Renal cortex interstitium (tissue), 11 donors: ENCODE measurements at regions not wholly inside any gene's neighbourhood (a gene's known extent, or its start where the extent isn't known, plus 50 kb on each side); places are given as distances from the start of the nearest gene placed in this dataset.

Experiments
- DNase-seq, 11 donors: peaks; one replicate each; pipeline ENCODE4 v3.0.0-alpha.2; 2013; ENCODE audit warnings: low read depth in 9 of 11, low spot score in 4 of 11; ENCODE audit errors: extremely low read depth in 1 of 11

DNA sequence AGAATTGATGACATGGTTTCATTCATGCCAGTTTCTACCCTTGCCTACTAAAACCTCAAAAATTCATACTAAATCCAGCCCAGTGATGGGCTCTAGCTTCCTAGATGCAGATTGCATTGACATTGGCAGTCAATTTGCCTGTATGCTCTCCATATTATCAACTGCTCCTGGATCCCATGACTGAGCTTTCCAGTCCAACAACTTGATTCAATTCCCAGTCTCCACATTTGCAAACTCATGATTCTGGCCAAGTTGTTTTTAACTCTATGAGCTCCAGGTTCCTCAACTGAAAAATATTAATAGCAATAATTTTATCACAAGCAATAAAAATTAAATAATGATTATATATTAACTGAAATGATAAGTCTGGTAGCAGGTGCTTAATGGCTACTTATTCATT lies 51.0 kb upstream of the DSC1 start:
- no peak for DNase-seq

DNA sequence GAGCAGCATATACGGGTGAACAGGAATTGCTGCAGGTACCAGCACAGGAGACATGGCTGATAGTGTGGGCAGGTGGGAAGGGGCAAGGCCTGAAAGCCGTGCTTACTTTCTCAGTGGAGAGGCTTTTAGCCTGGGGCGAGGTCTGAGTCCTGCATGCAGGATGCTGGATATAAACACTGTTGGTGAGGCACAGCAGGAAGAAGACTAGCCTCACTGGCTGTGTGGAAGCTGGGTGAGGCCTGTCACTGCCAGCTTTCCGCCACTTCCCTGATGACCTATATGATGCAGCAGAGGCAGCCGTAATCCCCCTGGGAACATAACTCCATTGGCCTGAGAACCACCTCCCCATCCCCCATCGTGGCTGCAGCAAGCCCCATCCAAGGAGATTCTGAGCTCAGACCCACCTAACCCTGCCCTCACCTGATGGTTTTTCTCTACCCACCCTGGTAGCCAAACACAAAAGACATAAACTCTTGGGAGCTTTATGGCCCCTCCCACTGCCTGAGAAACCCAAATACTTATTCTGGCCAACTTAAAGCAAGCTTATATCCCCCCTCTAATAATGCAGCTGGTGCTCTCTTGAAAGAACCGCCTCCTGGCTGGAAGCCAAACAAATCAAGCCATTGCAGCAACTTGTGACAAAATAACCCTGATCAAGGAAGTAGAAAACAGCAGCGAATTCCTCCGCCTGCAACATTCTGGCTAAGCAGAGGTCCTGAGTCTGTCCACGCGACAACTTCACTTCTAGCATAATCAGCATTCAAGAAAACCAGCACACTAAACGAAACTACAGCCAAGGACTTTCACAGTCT lies 54.6 kb upstream of the DSC1 start:
- DNase-seq = peak in 6 of 11 donors; percentile 27 to 68 (median 47)

DNA sequence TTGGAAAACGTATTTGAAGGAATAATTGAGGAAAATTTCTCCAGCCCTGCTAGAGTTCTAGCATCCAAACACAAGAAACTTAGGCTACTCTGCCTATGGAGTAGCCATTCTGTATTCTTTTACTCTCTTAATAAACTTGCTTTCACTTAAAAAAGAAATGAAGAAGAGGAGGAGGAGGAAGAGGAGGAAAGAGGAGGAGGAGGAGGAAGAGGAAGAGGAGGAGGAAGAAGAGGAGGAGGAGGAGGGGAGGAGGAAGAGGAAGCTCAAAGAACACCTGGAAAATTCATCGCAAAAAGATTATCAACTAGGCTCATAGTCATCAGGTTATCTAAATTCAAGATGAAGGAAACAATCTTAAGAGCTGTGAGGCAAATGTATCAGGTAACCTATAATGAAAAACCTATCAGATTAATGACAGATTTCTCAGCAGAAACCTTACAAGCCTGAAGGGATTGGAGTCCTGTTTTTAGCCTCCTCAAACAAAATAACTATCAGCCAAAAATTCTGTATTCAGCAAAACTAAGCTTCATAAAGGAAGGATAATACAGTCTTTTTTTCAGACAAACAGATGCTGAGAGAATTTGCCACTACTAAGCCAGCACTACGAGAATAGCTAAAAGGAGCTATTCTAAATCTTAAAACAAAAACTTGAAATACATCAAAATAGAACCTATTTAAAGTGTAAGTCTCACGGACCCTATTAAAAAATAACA lies 56.2 kb upstream of the DSC1 start:
- no peak for DNase-seq

DNA sequence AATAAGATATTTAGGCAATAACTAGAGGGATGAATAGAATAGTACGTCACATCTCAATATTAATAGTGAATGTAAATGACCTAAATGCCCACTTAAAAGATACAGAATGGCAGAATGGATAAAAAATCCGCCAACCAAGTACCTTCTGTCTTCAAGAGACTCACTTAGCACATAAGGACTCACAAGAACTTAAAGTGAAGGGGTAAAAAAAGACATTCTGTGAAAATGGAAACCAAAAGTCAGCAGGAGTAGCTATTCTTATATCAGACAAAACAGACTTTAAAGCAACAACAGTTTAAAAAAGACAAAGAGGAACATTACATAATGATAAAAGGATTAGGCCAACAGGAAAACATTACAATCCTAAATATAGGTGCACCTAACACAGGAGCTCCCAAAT lies 56.7 kb upstream of the DSC1 start:
- no peak for DNase-seq

DNA sequence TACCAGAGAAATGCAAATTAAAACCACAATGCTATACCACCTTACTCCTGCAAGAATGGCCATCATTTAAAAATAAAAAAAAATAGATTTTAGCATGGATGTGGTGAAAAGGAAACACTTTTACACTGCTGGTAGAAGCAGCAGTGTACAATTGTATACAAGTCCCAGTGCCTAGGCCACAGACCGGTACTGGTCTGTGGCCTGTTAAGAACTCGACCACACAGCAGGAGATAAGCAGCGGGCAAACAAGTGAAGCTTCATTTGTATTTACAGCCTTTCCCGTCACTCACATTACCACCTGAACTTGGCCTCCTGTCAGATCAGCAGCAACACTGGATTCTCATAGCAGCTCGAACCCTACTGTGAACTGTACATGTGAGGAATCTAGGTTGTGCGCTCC lies 60.7 kb upstream of the DSC1 start:
- DNase-seq = no peak

DNA sequence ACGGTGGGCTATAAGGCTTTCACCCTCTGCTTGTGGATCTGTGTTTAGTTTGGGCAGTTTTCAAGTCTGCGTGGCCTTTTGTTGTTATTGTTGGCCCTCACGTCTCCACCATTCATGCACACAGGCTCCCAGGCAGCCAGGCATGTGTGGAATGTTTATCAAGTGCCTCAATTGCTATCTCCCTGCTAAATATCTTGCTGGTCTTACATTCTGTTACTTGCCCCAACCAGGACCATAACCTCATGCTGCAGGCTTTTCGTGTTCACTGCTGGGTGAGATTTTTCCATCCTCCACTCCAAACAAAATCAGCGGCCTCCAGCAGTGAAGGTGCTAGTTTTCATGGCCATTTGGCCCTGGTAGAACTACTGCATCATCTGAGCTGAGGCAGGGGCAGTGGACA lies 63.0 kb upstream of the DSC1 start:
- DNase-seq = peak in 1 of 11 donors; percentile 61

DNA sequence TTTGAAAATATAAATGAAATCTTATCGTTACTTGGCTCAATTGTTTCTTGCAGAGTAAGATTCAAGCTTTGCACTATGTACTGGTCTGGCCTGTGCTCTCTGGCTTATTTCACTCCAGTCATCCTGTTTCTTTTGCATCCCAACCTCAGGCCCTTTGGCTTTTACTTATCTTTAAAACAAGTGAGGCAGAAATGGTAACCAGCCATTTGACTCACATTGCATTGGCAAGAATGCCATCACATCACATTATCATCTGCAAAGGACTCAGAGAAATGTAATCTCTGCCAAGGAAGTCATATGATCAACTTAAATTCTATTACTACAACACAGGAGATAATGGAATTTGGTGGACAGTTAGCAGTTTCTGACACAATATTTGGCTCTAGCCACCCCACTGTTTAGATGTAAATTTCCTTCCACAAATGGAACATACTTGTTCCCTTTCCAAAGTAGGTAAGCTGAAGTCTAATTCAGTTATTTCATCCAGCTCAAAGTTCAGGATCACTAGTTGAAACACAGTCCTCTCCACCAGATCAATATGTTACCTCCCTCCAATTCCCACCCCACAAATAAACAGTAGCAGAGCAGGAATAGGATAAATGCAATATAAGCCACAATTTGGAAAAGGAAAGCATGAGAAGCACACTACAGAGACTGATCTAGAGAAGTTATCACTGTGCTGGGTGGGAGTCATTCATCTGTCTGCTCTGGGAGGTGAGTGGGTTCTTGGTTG lies 65.0 kb upstream of the DSC1 start:
- no peak for DNase-seq

DNA sequence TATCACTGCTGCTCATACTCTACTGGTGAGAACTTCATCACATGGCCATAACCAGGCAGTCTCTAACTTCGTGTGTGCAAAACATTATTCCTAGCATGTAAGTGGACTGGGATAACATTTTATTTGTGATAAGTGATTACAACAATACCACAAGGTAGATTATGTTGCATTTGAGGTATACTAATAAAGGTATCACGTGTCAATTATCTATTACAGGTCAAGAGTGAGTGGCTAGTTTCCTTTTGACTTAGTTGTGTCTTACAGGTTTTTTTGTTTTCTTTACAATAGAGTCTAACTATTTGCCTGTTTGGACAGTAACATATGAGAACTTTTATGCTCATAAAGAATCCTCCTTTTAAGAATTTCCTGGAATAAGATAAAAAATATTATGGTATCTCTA lies 67.2 kb upstream of the DSC1 start:
- DNase-seq = no peak

DNA sequence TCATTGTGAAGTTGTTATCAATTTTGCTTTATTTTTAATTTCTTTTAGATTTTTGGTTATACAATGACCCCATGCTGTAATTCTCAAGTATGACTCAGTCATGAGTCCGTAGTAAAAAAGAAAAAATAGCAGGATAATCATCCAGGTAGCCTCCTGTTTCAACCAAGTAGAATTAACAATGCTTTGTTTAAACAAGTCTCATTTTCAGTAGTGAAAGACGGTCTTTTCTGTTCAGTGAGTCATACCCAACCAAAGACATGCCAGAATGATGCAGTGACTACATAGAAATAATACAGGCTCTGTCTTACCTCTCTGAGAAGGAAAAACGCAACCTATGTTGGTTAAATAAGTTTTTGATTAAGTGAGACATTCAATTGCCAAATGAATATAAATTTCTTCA lies 67.8 kb upstream of the DSC1 start:
- DNase-seq = no peak

DNA sequence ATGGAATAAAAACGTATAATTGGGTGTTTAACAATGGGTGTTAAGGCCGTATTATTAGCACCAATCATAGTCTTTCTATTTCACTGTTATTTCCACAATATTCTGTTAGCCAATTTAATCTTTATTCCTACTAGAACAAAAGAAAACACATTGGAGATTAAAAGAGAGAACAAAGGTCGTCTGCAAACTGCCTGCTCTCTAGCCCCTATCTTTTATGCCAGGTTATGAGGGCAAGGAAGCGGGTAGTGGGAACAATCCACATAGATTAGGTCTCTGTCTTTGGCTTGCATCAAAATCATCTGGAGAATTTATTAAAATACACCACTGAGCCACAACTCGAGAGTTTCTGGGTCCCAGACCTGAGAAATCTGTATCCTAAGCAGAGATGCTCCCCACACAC lies 69.4 kb upstream of the DSC1 start:
- DNase-seq = no peak

DNA sequence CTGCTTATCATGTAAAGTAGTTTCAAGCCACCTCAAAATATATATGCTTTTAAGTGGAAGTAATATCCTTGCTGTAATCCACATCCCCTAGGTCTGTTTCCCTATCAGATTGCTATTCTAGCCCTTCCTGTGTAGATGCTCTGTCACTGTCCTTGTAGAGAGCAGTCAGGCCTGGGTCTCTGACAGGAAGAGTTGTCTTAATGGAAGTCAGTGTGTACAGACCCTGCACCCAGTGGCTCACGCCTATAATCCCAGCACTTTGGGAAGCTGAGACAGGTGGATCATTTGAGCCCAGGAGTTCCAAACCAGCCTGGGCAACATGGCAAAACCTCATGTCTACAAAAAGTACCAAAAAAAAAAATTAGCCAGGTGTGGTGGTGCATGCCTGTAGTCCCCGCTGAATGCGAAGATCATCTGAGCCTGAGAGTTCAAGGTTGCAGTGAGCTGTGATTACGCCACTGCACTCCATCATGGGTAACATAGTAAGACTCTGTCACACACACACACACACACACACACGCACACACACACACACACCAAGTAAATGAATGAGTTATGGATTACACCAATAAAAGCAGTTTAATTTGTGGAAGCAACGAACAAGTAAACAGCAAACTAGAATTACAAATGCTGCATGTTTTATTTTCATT lies 70.2 kb upstream of the DSC1 start:
- no peak for DNase-seq

DNA sequence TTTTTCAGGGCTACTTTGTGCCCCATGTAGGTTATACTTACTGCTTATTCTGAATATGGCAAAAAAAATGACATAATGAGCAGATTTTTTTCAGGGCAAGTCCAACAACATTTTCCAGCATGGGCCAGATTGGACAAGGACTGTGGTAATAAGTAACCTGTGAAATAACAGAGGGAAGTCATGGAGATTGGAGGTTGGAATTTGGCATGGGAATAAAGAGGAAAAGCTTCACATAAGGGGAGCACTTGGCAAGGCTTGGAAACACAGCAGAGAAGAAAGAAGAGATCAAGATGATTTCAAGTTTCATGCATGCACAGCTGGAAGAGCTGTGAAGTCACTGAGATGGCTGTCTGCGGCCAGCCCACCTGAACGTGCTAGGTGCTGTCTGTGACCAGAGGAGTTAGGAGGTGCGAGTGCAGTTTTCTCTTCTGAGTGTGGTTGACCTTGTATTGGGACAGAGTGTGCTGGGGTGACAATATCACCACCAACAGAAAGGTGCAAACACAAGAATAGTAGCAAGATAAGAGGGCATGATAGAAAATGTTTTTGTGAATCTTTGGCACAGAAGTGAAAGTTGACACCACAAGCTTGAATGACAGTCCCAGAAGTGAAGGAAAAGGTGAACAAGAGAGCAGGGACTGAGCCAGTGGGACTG lies 71.1 kb upstream of the DSC1 start:
- DNase-seq = peak in 1 of 11 donors; percentile 27

DNA sequence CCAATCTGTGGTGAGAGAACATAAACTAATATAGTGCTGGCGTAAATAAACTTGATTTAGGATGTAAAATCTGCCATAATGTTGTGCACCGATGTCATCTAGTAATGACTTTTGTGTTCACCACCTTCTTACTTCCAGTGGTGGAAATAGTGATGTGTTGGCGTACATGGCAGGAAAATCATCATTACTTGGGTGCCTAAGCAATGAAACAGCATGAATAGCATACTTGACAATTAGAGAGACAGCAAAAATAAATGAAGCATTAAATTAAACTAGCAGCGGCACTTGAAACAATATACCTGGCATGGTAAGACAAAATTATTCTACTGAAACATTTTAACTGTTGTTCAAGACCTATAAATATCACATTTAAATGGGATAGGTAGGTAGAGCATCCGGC lies 73.2 kb upstream of the DSC1 start:
- no peak for DNase-seq

DNA sequence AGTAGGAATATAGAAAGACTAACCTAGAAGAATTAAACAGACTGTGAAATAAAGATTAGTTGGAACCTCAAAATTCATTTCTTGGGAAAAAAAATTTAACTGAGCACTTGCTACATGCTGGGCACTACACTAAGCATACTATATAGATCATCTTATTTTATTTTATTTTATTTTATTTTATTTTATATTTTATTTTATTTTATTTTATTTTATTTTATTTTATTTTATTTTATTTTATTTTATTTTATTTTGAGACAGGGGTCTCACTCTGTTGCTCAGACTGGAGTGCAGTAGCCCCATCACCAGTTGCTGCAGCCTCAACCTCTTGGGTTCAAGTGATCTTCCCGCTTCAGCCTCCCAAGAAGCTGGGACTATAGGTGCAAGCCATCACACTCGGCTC lies 74.5 kb upstream of the DSC1 start:
- DNase-seq = no peak

DNA sequence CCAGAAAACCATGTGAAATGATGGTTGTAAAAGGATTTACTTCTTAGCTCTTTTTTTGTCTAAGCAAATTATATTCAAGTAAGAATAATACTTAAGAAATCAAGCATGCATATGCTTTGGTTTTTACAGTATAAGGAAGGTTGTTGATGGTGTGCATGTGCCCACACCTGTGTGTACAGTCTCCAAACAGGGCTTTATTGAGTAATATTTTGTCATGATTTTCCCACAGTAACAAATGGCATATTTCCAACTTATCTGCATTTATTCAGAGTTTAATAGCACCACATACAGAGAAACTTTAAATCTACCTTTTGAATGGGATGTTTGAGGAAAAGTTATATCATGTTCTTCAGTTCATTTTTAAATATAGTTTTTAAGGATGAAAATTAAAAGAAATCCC lies 76.5 kb upstream of the DSG1 start:
- DNase-seq = no peak

DNA sequence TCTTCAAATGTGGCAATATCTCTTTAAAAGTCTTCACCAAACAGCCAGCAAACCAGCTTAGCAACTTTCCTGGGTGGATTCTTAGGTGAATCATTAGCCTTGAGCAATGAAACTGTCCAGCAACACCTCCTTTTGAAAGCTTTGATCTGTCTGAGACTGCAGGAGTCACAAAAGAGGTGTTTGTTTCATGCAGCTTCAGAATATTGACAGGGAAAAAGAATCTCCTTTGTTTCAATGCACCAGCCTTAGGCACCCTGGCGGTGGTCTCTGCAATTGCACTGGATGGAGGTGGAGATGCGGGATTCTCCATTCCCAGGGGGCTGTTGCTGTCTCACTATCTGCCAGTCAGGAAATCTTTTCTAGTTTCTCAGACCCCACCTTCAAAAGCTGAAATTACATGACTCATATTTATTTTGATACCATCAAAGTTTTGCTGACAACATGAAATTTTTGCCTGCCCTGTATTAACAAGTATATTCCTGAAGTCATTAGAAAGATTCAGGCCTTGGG lies 76.0 kb upstream of the DSG1 start:
- peak in 4 of 11 donors; percentile 41 to 75 (median 66) for DNase-seq

DNA sequence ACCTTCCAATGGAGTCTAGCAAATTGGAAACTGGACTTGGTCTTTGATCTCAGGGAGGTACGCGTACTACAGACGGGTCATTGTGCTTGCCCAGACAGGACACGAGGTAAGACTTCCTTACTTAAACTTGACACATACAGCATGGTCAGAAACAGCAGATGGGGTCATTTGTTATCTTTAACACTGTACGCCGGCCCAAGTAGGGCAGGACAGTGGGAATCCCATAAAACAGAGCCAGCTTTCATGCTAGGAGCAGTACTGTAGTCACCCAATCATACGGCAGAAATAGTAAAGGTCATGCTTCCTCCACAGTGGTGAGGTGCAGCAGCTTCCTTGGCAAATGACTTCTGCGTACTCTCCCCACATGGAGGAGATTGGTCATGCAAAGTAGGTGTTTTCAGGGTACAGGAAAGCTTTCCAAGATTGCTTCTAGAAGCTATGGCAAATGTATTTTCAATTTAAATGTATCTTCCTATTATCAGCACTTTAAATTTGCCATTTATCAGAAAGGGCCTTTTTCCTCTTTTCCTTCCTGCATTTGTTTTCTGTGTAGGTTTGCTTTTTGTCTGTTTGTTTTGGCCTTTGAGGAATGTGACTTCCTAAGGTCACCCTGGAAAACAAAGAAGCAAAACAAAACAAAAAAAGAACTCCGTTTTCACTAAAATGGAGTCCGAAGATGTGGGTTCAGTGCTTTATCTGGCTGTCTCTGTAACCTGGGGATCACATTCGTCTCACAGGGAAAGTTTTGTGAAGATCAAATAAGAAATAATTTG lies 74.0 kb upstream of the DSG1 start:
- no peak for DNase-seq

DNA sequence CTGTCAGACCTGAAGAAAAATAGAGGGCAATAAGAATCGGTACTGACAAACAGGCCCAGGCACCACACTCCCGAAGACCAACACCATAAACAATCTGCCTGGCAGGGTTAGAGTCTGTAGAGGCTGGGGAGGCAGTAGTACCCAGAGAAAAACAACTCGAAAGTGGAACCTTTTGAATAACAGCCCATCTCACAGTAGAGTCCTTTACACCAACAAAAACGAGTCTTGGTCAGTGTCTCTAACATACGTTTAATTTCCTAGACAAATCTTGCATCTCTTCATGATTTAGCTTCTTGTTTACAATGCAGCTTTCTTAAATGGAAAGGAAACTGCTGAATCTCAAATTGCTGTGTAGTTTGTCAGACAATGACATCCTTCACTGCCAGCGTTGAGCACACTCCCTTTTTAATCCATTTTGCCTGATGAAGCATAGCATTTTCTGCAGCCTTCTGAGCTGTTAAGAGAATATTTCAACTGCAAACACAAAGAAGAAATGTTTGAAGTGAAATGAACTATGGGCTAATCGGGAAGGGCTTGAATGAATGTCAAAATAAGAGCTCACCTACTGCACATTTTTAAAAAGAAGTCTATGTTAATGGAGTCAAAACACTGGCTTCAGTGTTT lies 73.1 kb upstream of the DSG1 start:
- DNase-seq = peak in 2 of 11 donors; percentile 44 to 56
